ENCODE measurements at regions not wholly inside any gene's neighbourhood (a gene's known extent, or its start where the extent isn't known, plus 50 kb on each side); places are given as distances from the start of the nearest gene placed in this dataset.

DNA sequence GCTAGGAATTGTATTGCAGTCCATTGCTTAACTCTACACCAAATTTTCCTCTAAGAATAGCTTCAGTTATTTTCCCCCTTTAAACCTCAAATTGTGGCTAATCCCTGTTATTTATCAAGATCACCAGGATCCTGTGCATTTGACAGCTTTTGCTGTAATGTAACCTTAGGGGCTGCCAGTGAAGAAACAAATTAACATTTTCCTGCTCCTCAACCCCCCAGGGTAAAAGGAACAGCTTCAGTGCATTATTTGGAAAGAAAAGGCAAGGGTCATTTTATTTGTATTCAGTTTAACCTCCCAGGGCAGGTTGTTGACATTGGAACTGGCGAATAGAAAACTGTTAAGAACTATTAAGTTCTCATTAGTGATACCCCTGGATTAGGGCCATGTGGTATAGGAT lies 57.0 kb downstream of the PCDH20 start:
- intact Hi-C loops (cut with micrococcal nuclease): no loop called here
- Histone ChIP-seq H3K9me3 (ENCODE audit: control insufficient read depth, insufficient read depth, low read length) (no peaks in the 10 kb centered on the region), H3K27ac (ENCODE audit: low read length) (no peak overlapping the region), H3K36me3 (ENCODE audit: control insufficient read depth, insufficient read depth, low read length) (no peaks in the 10 kb centered on the region), H3K4me3 (ENCODE audit: low read length) (no peak overlapping the region), H3K4me1 (ENCODE audit: control insufficient read depth, insufficient read depth, low read length) (no peaks in the 10 kb centered on the region), H3K27me3 (ENCODE audit: control insufficient read depth, insufficient read depth, low read length) (no peaks in the 10 kb centered on the region)
- Mint-ChIP-seq H3K4me3 (no peak overlapping the region), H3K9me3 (peaks cover 12 to 13% of the 10 kb centered on the region in 2 donors), H3K27ac (no peak overlapping the region), H3K4me1 (no peaks in the 10 kb centered on the region), H3K27me3 (ENCODE audit: low read depth in 2 of 2) (no peaks in the 10 kb centered on the region), H3K36me3 (peaks cover 14% of the 10 kb centered on the region)
- no peak for ATAC-seq
- TF ChIP-seq, protein P1, sequence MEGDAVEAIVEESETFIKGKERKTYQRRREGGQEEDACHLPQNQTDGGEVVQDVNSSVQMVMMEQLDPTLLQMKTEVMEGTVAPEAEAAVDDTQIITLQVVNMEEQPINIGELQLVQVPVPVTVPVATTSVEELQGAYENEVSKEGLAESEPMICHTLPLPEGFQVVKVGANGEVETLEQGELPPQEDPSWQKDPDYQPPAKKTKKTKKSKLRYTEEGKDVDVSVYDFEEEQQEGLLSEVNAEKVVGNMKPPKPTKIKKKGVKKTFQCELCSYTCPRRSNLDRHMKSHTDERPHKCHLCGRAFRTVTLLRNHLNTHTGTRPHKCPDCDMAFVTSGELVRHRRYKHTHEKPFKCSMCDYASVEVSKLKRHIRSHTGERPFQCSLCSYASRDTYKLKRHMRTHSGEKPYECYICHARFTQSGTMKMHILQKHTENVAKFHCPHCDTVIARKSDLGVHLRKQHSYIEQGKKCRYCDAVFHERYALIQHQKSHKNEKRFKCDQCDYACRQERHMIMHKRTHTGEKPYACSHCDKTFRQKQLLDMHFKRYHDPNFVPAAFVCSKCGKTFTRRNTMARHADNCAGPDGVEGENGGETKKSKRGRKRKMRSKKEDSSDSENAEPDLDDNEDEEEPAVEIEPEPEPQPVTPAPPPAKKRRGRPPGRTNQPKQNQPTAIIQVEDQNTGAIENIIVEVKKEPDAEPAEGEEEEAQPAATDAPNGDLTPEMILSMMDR (IDR thresholded peaks at IDR 0.05): no peak
- 86% methylated on average over 1 of the region's 1 CpG for WGBS (ENCODE audit: insufficient coverage)
- DNase-seq: no peak

DNA sequence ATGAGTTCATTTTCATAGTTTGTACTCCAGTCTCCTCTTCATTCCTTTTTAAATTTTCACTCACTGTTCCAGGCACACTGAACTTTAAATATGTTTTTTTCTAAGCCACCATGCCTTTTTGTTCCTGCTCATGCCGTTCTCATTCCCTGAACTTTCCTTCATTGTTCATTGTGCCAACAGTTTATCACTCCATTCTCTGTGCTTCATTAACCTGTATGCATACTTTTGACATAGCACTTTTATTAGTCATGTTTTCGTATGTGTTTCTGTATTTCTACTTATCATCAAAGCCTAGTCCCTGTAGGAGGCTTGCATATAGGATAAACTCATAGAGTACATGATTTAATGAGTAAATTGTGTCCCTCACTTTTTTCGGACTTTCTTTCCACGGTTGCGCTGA lies 65.3 kb downstream of the PCDH20 start:
- Histone ChIP-seq H3K4me3 (ENCODE audit: low read length) (no peak overlapping the region), H3K27ac (ENCODE audit: low read length) (no peak overlapping the region), H3K9me3 (ENCODE audit: control insufficient read depth, insufficient read depth, low read length) (no peaks in the 10 kb centered on the region), H3K4me1 (ENCODE audit: control insufficient read depth, insufficient read depth, low read length) (no peaks in the 10 kb centered on the region), H3K36me3 (ENCODE audit: control insufficient read depth, insufficient read depth, low read length) (no peaks in the 10 kb centered on the region), H3K27me3 (ENCODE audit: control insufficient read depth, insufficient read depth, low read length) (no peaks in the 10 kb centered on the region)
- no peak for DNase-seq
- intact Hi-C loops (cut with micrococcal nuclease): no loop called here
- Mint-ChIP-seq H3K4me1 (no peaks in the 10 kb centered on the region), H3K9me3 (peaks cover 14 to 23% of the 10 kb centered on the region in 2 donors), H3K27me3 (ENCODE audit: low read depth in 2 of 2) (no peaks in the 10 kb centered on the region), H3K27ac (no peak overlapping the region), H3K4me3 (no peak overlapping the region), H3K36me3 (peaks cover 5% of the 10 kb centered on the region)
- WGBS (ENCODE audit: insufficient coverage): 72% methylated on average over 1 of the region's 5 CpGs
- TF ChIP-seq, protein P1 (IDR thresholded peaks at IDR 0.05): no peak
- ATAC-seq: no peak

DNA sequence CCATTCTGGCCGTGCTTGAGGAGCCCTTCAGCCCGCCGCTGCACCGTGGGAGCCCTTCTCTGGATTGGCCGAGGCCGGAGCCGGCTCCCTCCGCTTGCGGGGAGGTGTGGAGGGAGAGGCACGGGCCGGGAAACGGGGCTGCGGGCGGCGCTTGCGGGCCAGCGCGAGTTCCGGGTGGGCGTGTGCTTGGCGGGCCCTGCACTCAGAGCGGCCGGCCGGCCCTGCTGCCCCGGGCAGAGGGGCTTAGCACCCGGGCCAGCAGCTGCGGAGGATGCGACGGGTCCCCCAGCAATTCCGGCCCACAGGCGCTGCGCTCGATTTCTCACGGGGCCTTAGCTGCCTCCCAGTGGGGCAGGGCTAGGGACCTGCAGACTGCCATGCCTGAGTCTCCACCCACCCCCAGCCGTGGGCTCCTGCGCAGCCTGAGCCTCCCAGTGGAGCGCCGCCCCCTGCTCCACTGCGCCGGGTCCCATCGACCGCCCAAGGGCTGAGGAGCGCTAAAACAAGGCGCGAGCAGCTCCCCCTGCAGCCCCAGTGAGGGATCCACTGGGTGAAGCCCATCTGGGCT lies 76.5 kb downstream of the PCDH20 start:
- Mint-ChIP-seq H3K36me3 (no peaks in the 10 kb centered on the region), H3K27me3 (ENCODE audit: low read depth in 2 of 2) (no peaks in the 10 kb centered on the region), H3K27ac (no peak overlapping the region), H3K9me3 (peaks cover 2 to 7% of the 10 kb centered on the region in 2 donors), H3K4me3 (no peak overlapping the region), H3K4me1 (no peaks in the 10 kb centered on the region)
- ATAC-seq (no peak), DNase-seq (no peak)
- no peak overlapping the region for H3K27ac ChIP-seq (ENCODE audit: low read length)
- no peaks in the 10 kb centered on the region for H3K36me3 ChIP-seq (ENCODE audit: control insufficient read depth, insufficient read depth, low read length)
- H3K4me3 ChIP-seq (ENCODE audit: low read length): no peak overlapping the region
- peaks cover 9% of the 10 kb centered on the region for H3K9me3 ChIP-seq (ENCODE audit: control insufficient read depth, insufficient read depth, low read length)
- intact Hi-C loops (cut with micrococcal nuclease): no loop called here
- TF ChIP-seq, protein P1 (IDR thresholded peaks at IDR 0.05): no peak
- 87% methylated on average over 45 of the region's 45 CpGs for WGBS (ENCODE audit: insufficient coverage)
- H3K4me1 ChIP-seq (ENCODE audit: control insufficient read depth, insufficient read depth, low read length): no peaks in the 10 kb centered on the region
- no peaks in the 10 kb centered on the region for H3K27me3 ChIP-seq (ENCODE audit: control insufficient read depth, insufficient read depth, low read length)

DNA sequence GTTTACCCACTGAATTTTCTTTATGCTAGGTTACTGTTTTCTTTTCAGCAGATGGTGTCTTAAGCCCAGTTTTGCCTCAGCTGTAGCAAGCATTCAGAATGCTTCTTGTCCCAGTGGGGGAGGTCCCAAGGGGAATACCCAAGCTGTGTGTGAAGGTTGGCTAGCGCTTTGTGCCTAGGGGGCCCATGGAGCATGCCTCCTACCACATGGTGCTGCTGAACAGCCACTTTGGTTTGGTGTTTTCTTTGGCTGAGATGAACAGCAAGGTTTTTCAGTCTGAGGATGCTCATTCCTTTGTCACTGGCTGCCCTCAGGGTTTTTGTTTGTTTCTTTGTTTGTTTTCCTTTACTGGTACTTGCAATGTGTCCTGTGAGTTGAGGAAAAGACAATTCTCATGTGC lies 99.0 kb downstream of the PCDH20 start:
- Mint-ChIP-seq H3K4me1 (no peaks in the 10 kb centered on the region), H3K27ac (no peak overlapping the region), H3K36me3 (peaks cover 10% of the 10 kb centered on the region), H3K27me3 (ENCODE audit: low read depth in 2 of 2) (no peaks in the 10 kb centered on the region), H3K9me3 (peaks cover 10 to 19% of the 10 kb centered on the region in 2 donors), H3K4me3 (no peak overlapping the region)
- intact Hi-C loops (cut with micrococcal nuclease): no loop called here
- TF ChIP-seq, protein P1 (IDR thresholded peaks at IDR 0.05): no peak
- no peaks in the 10 kb centered on the region for H3K27me3 ChIP-seq (ENCODE audit: control insufficient read depth, insufficient read depth, low read length)
- DNase-seq (no peak), ATAC-seq (no peak)
- 82% methylated on average over 1 of the region's 1 CpG for WGBS (ENCODE audit: insufficient coverage)
- H3K4me1 ChIP-seq (ENCODE audit: control insufficient read depth, insufficient read depth, low read length): no peaks in the 10 kb centered on the region
- H3K4me3 ChIP-seq (ENCODE audit: low read length): no peak overlapping the region
- H3K9me3 ChIP-seq (ENCODE audit: control insufficient read depth, insufficient read depth, low read length): peaks cover 8% of the 10 kb centered on the region
- no peaks in the 10 kb centered on the region for H3K36me3 ChIP-seq (ENCODE audit: control insufficient read depth, insufficient read depth, low read length)
- H3K27ac ChIP-seq (ENCODE audit: low read length): no peak overlapping the region

Data from natural killer cell (primary cell).